Right renal cortex interstitium (tissue), 3 donors: ENCODE measurements at regions not wholly inside any gene's neighbourhood (a gene's known extent, or its start where the extent isn't known, plus 50 kb on each side); places are given as distances from the start of the nearest gene placed in this dataset.

Experiments used
- DNase-seq, 3 donors: peaks; one replicate each; pipeline ENCODE4 v3.0.0-alpha.2; 2013; ENCODE audit warnings: low read depth in 3 of 3, low spot score in 2 of 3

- DNase-seq = no peak
Observed at GRCh38 chr1:162924179-162924578, 63.2 kb upstream of the CCDC190 start.

GRCh38 chr1:162922201-162922600 lies 61.2 kb upstream of the CCDC190 start:
- no peak for DNase-seq

GRCh38 chr1:162921311-162921710 lies 60.3 kb upstream of the CCDC190 start:
- DNase-seq = no peak

GRCh38 chr1:162919034-162919433 lies 58.1 kb upstream of the CCDC190 start:
- DNase-seq = no peak

- peak in 1 of 3 donors; percentile 9 for DNase-seq
Observed at GRCh38 chr1:162918151-162918754, 57.3 kb upstream of the CCDC190 start.

GRCh38 chr1:162916821-162917613 lies 56.0 kb upstream of the CCDC190 start:
- DNase-seq = no peak

GRCh38 chr1:162916407-162916806 lies 55.4 kb upstream of the CCDC190 start:
- DNase-seq = no peak

- DNase-seq = no peak
Observed at GRCh38 chr1:162914601-162915000, 53.6 kb upstream of the CCDC190 start.

- DNase-seq = no peak
Observed at GRCh38 chr1:162913345-162913744, 52.4 kb upstream of the CCDC190 start.

GRCh38 chr1:162912061-162912667 lies 51.2 kb upstream of the CCDC190 start:
- no peak for DNase-seq
